ENCODE measurements at regions not wholly inside any gene's neighbourhood (a gene's known extent, or its start where the extent isn't known, plus 50 kb on each side); places are given as distances from the start of the nearest gene placed in this dataset.

DNA sequence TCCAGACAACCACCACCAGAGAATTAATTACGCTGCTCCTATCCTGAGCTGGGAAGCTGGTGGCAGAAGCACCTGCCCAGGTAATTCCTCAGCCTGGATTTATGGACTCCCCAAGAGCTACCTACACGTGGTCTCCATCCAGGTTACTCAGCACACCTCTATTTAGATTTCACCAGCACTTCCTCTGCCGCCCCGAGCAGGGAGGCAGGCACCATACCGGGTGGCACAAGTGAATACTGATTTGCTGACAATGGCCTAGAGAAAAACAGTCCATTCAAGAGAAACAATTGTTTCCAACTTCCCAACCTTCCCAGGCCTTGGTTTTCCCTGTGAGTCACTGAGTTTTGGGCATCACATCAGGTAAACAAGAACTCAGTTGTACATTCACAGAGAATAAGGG is 134.3 kb downstream of the MATN1 start:
- no peak overlapping the region for H3K4me3 ChIP-seq (ENCODE audit: low read depth, low read length)
- no peak for DNase-seq (ENCODE audit: low read depth)
- no peak for TF ChIP-seq POLR2A (IDR thresholded peaks at IDR 0.05; ENCODE audit: extremely low read depth, insufficient read length)
- TF ChIP-seq MAX (IDR thresholded peaks at IDR 0.05; ENCODE audit: low read depth, low read length) = no peak
- no peak for TF ChIP-seq CTCF (IDR thresholded peaks at IDR 0.05; ENCODE audit: low read depth, low read length)
- TF ChIP-seq MYC (IDR thresholded peaks at IDR 0.05; ENCODE audit: low read depth, low read length) = no peak

GRCh38 chr1:30588311-30589073 is 134.9 kb downstream of the MATN1 start:
- DNase-seq (ENCODE audit: low read depth) = no peak

GRCh38 chr1:30586671-30587070 is 136.7 kb downstream of the MATN1 start:
- no peak overlapping the region for H3K4me3 ChIP-seq (ENCODE audit: low read depth, low read length)
- no peak for DNase-seq (ENCODE audit: low read depth)
- TF ChIP-seq MAX (IDR thresholded peaks at IDR 0.05; ENCODE audit: low read depth, low read length) (no peak), POLR2A (IDR thresholded peaks at IDR 0.05; ENCODE audit: extremely low read depth, insufficient read length) (no peak), CTCF (IDR thresholded peaks at IDR 0.05; ENCODE audit: low read depth, low read length) (no peak), MYC (IDR thresholded peaks at IDR 0.05; ENCODE audit: low read depth, low read length) (no peak)

More at GRCh38 chr1:30588311-30589073, 134.9 kb downstream of the MATN1 start:
- no peak for TF ChIP-seq CTCF (IDR thresholded peaks at IDR 0.05; ENCODE audit: low read depth, low read length)
- no peak for TF ChIP-seq MAX (IDR thresholded peaks at IDR 0.05; ENCODE audit: low read depth, low read length)
- TF ChIP-seq MYC (IDR thresholded peaks at IDR 0.05; ENCODE audit: low read depth, low read length) = no peak
- H3K4me3 ChIP-seq (ENCODE audit: low read depth, low read length) = no peak overlapping the region

- no peak overlapping the region for H3K4me3 ChIP-seq (ENCODE audit: low read depth, low read length)
- TF ChIP-seq MAX (IDR thresholded peaks at IDR 0.05; ENCODE audit: low read depth, low read length) (no peak), MYC (IDR thresholded peaks at IDR 0.05; ENCODE audit: low read depth, low read length) (no peak), CTCF (IDR thresholded peaks at IDR 0.05; ENCODE audit: low read depth, low read length) (no peak), POLR2A (IDR thresholded peaks at IDR 0.05; ENCODE audit: extremely low read depth, insufficient read length) (no peak)
- DNase-seq (ENCODE audit: low read depth) = no peak
These were observed 143.8 kb downstream of the MATN1 start for GRCh38 chr1:30579580-30579979.

DNA sequence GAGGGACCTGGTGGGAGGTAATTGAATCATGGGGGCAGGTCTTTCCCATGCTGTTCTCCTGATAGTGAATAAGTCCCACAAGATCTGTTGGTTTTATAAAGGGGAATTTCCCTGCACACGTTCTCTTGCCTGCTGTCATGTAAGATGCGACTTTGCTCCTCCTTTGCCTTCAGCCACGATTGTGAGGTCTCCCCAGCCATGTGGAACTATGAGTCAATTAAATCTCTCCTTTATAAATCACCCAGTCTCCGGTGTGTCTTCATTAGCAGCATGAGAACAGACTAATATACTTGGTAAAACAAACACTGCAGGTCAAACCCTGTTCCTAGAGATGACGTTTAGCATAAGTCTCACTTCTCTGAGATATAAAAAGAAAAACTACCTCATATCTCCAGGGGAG is 148.3 kb downstream of the MATN1 start:
- TF ChIP-seq POLR2A (IDR thresholded peaks at IDR 0.05; ENCODE audit: extremely low read depth, insufficient read length) = no peak
- no peak for TF ChIP-seq MAX (IDR thresholded peaks at IDR 0.05; ENCODE audit: low read depth, low read length)
- no peak for TF ChIP-seq CTCF (IDR thresholded peaks at IDR 0.05; ENCODE audit: low read depth, low read length)
- no peak for TF ChIP-seq MYC (IDR thresholded peaks at IDR 0.05; ENCODE audit: low read depth, low read length)
- DNase-seq (ENCODE audit: low read depth) = no peak
- H3K4me3 ChIP-seq (ENCODE audit: low read depth, low read length) = no peak overlapping the region

All from NB4 (cell line).